ENCODE measurements at regions not wholly inside any gene's neighbourhood (a gene's known extent, or its start where the extent isn't known, plus 50 kb on each side); places are given as distances from the start of the nearest gene placed in this dataset.

GRCh38 chr1:218503102-218503501 lies 158.0 kb downstream of the TGFB2 start (continued):
- TF ChIP-seq SIN3A (conservative IDR thresholded peaks at IDR 0.05 in 1 of 2, IDR thresholded peaks at IDR 0.05 in 1 of 2; ENCODE audit: low read depth in 1 of 2, low read length in 2 of 2) (no peak), CBX8 (IDR thresholded peaks at IDR 0.05; ENCODE audit: borderline replicate concordance, low read depth, low read length) (no peak), SUZ12 (IDR thresholded peaks at IDR 0.05; ENCODE audit: low read length) (no peak), GTF2F1 (IDR thresholded peaks at IDR 0.05; ENCODE audit: borderline replicate concordance, low read depth, low read length) (no peak), BRCA1 (IDR thresholded peaks at IDR 0.05; ENCODE audit: low read depth, low read length) (no peak), RNF2 (IDR thresholded peaks at IDR 0.05; ENCODE audit: borderline replicate concordance, low read depth, low read length, missing control alignments, poor library complexity, severe bottlenecking) (no peak)
